Right lung (tissue), 2 donors: ENCODE measurements at regions not wholly inside any gene's neighbourhood (a gene's known extent, or its start where the extent isn't known, plus 50 kb on each side); places are given as distances from the start of the nearest gene placed in this dataset.
"Not testable (repeated sequence)": the region's sequence is repeated elsewhere in the genome, so short reads cannot be mapped to it uniquely, and the experiment has no call there.

Source experiments
- DNase-seq, 2 donors: peaks; one replicate each; pipeline ENCODE4 v3.0.0-alpha.2; 2013

DNA sequence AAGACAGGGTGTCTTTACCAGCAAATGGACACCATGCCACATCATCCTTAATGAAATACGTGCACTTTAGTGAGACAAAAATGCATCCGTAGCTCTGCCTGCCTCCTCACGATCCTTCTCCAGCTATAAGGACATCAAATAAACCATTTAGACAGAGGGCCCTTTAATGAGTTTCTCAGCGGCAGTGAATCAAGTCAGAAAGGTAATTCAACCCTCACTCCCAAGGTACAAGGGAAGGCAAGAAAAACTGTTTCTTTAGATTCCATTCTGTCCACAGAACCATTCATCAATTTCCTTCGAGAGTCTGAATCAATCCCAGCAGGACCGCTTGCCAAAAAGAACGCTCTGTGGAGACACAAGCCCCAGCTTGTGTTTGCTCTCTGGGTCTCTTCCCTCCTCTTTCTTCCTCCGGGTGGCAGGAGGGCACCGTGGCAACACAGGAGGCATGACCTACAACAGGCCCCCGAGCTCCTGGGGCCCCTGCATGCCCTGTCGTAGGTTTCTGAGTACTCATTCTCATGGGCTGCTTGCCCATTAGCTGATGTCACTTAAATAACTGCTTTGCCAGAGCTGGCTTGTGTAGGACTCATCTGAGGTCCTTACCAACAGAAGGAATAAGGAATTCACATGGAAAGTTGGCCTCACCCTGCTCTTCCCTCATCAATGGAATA is 297.8 kb upstream of the PRKCQ start:
- DNase-seq = peak in 1 of 2 donors; percentile 13

DNA sequence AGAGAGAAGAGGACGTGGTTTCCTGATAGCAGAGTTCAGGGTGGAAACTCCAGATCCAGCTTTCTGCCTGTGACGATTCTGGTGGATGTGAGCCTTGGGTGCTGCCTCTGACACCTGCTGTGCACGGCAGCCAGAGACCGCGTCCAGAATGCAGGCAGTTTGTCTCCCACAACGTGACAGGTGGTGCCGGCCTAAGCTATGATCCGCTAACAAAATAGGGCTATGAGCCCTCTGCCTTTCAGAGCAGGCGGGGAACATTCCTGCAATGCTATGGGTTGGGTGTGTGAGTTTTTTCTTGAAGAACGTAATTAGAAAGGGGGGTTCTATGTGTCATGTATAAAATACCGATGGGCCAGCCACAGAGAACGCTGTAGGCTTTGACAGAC is 297.3 kb upstream of the PRKCQ start:
- DNase-seq = no peak

GRCh38 chr10:6875269-6875865 is 295.3 kb upstream of the PRKCQ start:
- no peak for DNase-seq

DNA sequence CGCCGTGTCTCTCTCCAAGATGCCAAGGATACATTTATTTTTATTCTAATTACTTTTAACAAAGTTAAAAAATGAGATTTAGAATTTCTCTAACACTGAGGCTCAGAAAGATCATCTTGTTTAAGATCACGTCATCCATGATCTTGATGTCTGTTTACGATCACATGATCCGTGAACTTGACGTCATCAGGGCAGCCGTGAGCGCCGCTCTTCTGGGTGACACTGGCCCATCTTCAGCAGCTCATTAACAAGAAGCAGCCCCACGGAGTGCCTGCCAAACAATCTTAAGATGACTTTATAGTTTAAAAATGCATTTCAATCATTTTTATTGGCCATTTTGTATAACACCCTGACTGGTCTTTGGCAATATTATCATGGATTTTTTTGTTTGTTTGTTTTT is 291.1 kb upstream of the PRKCQ start:
- peak in 1 of 2 donors; percentile 19 for DNase-seq

GRCh38 chr10:6868036-6868725 is 288.1 kb upstream of the PRKCQ start:
- no peak for DNase-seq

GRCh38 chr10:6866757-6867156 is 286.7 kb upstream of the PRKCQ start:
- no peak for DNase-seq

DNA sequence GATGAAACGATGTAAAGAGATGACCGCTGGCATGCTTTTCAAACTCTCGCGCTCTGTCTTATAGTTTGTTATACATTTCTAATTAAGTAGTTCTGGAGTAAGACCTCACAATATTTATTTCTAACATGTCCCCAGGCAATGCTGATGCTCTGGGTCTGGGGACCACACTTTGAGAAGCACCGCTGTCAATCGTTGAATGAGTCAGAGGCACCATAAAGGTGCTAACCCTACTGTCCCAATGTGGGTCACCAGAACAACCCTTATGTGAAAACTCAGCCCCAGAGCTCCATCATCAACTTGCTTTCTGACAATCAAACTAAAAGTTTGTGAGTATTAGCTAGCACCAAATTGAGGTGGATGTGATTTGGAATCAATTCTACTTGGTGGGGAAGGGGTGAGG is 284.1 kb upstream of the PRKCQ start:
- DNase-seq = no peak

DNA sequence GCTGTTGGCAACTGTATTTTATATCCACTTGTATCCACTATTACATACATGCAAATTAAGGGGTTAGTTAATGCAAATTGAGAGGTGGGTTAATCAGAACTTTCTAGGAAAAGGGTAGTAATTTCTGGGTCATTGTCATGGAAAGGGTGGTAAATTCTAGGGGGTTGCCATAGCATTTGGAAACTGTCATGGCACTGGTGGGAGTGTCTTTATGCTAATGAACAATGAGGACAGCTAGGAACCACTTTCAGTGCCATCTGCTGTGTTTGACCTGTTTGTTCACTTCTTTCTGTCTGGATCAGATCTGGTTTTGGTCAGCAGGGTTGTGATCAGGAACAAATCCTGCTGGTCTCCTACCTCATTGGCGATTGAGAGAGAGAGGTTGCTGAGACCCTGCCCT is 283.3 kb upstream of the PRKCQ start:
- DNase-seq = no peak

- DNase-seq = no peak
These were observed 270.4 kb upstream of the PRKCQ start for GRCh38 chr10:6850452-6850851.

DNA sequence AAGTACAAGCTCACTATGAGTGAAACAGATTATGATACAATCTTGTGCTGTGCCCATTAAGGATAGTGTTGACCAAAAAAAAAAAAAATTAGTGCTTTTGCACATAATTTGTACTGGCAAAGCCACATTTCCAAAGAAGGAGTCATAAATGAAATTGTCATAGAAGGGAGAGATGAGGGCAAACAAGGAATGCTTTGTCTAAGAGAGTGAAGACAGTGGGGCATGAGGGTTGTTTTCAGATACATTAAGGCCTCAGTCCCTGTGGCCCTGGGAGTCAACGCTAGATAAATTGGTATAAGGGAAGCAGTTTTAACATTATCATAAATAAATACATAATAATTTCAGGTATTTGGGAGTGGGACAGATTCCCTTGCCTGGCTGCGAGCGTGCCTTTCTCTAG is 267.5 kb upstream of the PRKCQ start:
- DNase-seq = no peak

DNA sequence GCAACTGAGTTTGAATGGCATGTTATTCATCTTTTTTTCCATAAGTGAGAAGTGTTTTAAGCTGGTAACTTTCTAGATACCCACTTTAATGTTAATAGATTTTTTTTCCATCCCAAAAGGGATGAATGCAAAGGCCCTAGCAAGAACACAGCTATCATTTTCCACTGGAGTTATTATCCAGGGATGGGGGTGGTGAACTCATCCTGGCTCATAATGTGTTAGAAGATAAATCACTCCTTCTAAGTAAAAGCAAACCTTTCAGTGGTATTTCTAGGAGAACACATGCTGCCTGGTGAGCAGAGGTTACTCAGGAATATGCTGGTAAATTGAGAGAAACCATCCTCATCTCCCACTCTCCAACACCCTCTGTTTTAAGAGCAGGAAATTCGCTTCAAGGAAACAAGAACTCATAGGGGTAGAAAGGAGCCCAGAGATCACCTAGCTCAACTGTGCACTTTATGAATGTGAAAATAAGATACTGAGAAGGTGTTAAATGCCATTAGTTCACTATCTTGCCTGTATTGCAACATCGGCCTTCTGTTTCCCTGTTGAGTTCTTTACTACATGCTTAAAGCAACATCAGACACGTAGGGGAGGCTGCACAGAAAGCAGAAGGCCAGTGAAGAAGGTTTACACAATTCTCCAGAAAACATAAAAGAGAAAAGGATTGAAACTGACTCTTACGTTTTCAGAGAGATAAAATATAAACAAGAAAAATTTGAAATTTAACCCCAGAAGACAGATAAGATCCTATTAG is 264.0 kb upstream of the PRKCQ start:
- DNase-seq = no peak

DNA sequence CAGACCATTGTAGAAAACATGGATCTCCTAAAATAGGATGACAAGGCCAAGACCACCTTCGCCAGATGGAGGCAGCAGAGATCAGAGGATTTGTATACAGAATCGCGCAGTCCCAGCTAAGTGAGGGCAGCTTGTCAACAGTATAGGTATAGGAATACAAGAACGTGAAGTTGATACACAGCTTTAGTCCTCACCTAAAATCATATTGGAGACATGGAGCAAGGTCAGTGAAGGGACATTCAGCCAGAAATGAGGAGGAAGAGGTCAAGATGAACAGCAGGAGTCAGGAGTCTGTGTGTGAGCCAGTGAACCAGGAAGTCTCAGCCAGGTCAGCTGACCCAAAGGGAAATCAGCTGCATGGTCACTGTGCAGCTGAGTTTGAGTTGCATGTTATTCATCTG is 263.4 kb upstream of the PRKCQ start:
- DNase-seq = no peak

DNA sequence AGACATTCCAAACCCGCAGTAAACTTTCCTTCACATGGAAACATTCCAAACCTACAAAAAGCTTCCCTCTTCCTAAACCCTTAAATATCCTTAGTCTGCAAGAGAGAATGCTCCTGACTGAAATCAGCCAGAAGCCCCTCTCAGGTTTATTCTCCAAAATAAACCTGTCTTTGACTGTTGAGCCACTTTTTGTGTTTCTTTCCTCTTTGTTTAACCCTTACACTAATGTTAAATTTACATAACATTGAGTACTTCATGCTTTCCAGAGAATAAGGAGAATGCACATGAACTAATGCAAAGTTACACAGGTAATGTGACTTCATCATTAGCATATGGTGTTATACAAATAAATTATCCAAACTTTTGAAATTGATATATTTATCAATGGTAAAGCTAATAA is 262.6 kb upstream of the PRKCQ start:
- no peak for DNase-seq

GRCh38 chr10:6841761-6842160 is 261.7 kb upstream of the PRKCQ start:
- no peak for DNase-seq

DNA sequence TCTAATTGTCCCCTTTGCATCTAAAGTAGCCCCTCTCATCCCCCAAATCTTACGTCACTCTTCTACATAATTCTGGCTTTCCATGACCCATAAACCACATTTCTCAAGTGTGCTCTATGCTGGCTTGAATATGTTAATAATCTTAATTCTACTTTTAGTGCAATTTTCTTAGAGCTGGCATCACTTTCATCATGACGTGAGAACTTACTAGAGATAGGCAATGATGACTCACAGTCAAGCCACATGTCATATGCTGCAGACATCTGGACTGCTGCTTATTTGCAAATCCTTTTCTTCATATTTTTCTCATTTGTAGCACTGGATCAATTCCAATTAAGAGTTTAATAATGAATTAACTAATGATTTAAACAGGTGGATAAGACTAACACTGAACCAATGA is 260.7 kb upstream of the PRKCQ start:
- no peak for DNase-seq

- no peak for DNase-seq
These were observed 260.2 kb upstream of the PRKCQ start for GRCh38 chr10:6840201-6840691.

DNA sequence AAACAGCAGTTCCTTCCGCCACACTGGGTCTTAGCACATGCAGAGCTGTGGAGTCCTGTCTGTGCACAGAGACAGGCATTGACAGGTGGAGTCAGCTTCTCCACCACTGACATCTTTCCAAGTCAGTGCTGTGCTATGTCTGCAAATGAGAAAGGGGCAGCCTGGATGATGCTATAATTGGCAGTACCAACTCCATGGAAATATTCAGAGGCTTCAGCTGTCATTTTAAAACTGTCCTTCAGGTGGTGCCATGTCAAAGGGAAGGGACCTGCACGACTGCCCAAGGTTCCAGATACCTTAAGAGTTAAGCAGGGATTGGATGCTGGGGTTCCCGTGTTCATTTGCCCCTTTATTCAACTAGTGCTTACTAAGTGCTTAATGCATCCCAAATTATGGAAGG is 258.0 kb upstream of the PRKCQ start:
- no peak for DNase-seq

GRCh38 chr10:6833458-6834011 is 253.5 kb upstream of the PRKCQ start:
- no peak for DNase-seq

DNA sequence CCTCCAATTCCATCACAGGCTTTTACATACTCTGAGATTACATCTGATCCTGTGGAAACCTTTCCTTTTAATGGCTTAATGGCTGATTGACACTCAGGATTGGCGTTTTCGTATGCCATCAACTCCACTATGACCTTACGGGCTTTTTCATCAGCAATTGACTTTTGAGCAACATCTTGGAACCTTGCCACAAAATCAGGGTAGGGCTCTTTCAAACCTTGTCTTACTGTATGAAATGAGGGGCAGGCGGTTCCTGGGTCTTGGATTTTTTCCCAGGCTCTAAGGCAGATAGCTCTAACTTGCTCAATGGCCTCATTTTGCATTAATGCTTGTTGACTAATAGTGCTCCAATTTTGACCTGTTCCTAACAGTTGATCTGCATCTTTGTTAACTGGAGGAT is 250.9 kb upstream of the PRKCQ start:
- DNase-seq = not testable (repeated sequence)

DNA sequence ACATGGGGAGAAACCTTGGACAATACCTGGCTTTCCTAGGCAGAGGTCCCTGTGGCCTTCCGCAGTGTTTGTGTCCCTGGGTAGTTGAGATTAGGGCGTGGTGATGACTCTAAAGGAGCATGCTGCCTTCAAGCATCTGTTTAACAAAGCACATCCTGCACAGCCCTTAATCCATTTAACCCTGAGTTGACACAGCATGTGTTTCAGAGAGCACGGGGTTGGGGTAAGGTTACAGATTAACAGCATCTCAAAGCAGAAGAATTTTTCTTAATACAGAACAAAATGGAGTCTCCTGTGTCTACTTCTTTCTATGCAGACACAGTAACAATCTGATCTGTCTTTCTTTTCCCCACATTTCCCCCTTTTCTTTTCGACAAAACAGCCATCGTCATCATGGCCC is 244.7 kb upstream of the PRKCQ start:
- DNase-seq = not testable (repeated sequence)

DNA sequence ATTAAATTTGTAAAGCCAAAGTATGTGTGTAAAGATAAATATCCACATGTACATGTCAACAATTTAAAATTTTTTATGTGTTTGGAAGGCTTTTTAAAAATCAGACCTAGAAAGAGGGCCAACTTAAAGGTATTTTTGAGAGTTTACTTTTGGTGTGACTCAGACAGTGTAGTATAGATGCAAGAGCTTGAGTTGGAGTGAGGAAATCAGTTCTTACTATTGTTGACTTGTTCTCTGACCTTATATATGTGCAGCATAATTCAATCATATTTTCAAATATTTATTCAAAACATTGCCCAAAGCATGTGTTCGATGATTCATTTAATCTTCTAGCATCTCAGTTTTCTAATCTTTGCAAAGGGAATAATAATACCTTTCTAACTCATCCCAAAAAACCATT is 243.7 kb upstream of the PRKCQ start:
- no peak for DNase-seq

DNA sequence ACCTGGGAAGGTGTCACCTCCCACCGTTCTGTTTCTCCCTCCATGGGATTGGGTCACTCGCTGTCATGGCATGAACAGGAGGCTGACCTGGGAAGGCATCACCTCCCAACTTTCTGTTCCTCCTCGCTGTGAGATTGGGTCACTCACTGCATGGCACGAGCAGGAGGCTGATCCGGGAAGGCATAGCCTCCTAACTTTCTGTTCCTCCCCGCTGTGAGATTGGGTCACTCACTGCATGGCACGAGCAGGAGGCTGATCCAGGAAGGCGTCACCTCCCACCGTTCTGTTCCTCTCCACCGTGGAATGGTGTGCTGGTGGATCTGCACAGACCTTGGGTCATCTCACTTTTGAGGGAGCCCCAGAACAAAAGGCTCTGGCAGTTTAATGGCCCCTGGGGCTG is 239.2 kb upstream of the PRKCQ start:
- DNase-seq = no peak
